Fibroblast of lung (primary cell): ENCODE measurements at regions not wholly inside any gene's neighbourhood (a gene's known extent, or its start where the extent isn't known, plus 50 kb on each side); places are given as distances from the start of the nearest gene placed in this dataset.

Source experiments
- DNase-seq, 2 donors: peaks; one replicate each; pipeline versions ENCODE4 v3.0.0 to v3.0.0-alpha.2; 2010; ENCODE audit warnings: low read depth in 2 of 2
- H2AFZ ChIP-seq: 2 replicates; pipeline ENCODE4 v1.5.1; 2012; ENCODE audit warnings: low read length, control low read depth, inconsistent platforms
- H3K27ac ChIP-seq: 2 replicates; pipeline ENCODE4 v1.5.1; 2011; ENCODE audit warnings: low read length, control low read depth; ENCODE audit not compliant: insufficient read depth
- H3K27me3 ChIP-seq: 2 replicates; pipeline ENCODE4 v1.5.1; 2011; ENCODE audit warnings: mild to moderate bottlenecking, low read length; ENCODE audit not compliant: control insufficient read depth, insufficient read depth
- H3K36me3 ChIP-seq: 2 replicates; pipeline ENCODE4 v1.5.1; 2011; ENCODE audit warnings: low read length; ENCODE audit not compliant: control insufficient read depth, insufficient read depth
- H3K4me1 ChIP-seq: 2 replicates; pipeline ENCODE4 v1.5.1; 2011; ENCODE audit warnings: low read length; ENCODE audit not compliant: control insufficient read depth, insufficient read depth; ENCODE audit errors: extremely low read depth
- H3K4me2 ChIP-seq: 2 replicates; pipeline ENCODE4 v1.5.1; 2011; ENCODE audit warnings: low read length, control low read depth; ENCODE audit not compliant: insufficient read depth; ENCODE audit errors: extremely low read depth
- H3K4me3 ChIP-seq, 4 experiments: fragments of 200-600 bp in 1 of 4; sonication (generic) in 1 of 4; replicated peaks in 1 of 4; 2 replicates each; pipeline ENCODE4 v1.5.1; 2011 to 2016; ENCODE audit warnings: low read length in 4 of 4, low read depth in 3 of 4, mild to moderate bottlenecking in 3 of 4, control low read depth in 2 of 4, inconsistent platforms in 1 of 4, mixed read lengths in 1 of 4; ENCODE audit not compliant: insufficient read depth in 1 of 4; ENCODE audit errors: control extremely low read depth in 1 of 4
- H3K79me2 ChIP-seq: 2 replicates; pipeline ENCODE4 v1.5.1; 2012; ENCODE audit warnings: mild to moderate bottlenecking, low read length, inconsistent platforms; ENCODE audit not compliant: control insufficient read depth, insufficient read depth
- H3K9ac ChIP-seq: 2 replicates; pipeline ENCODE4 v1.5.1; 2011; ENCODE audit warnings: mild to moderate bottlenecking, low read length, control low read depth; ENCODE audit not compliant: insufficient read depth
- H3K9me3 ChIP-seq: 2 replicates; pipeline ENCODE4 v1.5.1; 2012; ENCODE audit warnings: low read depth, low read length; ENCODE audit not compliant: control insufficient read depth, insufficient read depth
- H4K20me1 ChIP-seq: 2 replicates; pipeline ENCODE4 v1.5.1; 2011; ENCODE audit warnings: low read length; ENCODE audit not compliant: control insufficient read depth, insufficient read depth; ENCODE audit errors: extremely low read depth
- CTCF ChIP-seq, 2 donors: IDR thresholded peaks in 1 of 2; conservative IDR thresholded peaks in 1 of 2; 1 replicate in 1 of 2; 2 replicates in 1 of 2; pipeline ENCODE4 v1.5.1; 2011 to 2012; ENCODE audit warnings: low read length in 2 of 2, control low read depth in 1 of 2, inconsistent platforms in 1 of 2, low read depth in 1 of 2, mild to moderate bottlenecking in 1 of 2
- EZH2 ChIP-seq: IDR thresholded peaks from 2 replicates; pipeline ENCODE4 v1.5.1; 2012; ENCODE audit warnings: low read length, control low read depth, mild to moderate bottlenecking; ENCODE audit errors: missing control alignments

DNA sequence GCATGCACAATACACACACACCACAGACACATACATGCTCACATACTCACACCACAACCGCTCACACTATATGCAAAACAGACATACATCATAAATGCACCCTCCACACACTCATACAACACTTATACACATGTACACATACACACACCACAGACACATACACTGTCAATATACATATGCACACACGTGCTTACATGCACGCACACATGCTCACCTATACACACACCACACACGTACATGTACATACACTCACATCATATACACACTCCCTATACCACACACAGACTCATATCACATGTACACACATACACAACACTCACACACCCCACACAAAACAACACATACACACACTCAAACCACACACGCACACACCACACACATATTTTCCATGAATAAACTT is 885.3 kb downstream of the TBC1D22A start:
- Histone ChIP-seq H3K9me3 (peaks cover 4% of the 10 kb centered on the region), H3K79me2 (no peaks in the 10 kb centered on the region), H3K4me2 (no peak overlapping the region), H3K36me3 (no peaks in the 10 kb centered on the region), H3K27ac (no peak overlapping the region), H2AFZ (no peak overlapping the region), H3K4me3 (no peak overlapping the region), H3K27me3 (no peaks in the 10 kb centered on the region), H3K9ac (no peak overlapping the region), H4K20me1 (no peaks in the 10 kb centered on the region), H3K4me1 (no peaks in the 10 kb centered on the region)
- no peak for TF ChIP-seq CTCF (conservative IDR thresholded peaks at IDR 0.05 in 1 of 2, IDR thresholded peaks at IDR 0.05 in 1 of 2; ENCODE audit: low read depth in 1 of 2, low read length in 2 of 2)
- no peak for TF ChIP-seq EZH2
- no peak for DNase-seq

GRCh38 chr22:47647181-47647580 is 884.7 kb downstream of the TBC1D22A start:
- H3K27me3 ChIP-seq, result no peaks in the 10 kb centered on the region
- no peaks in the 10 kb centered on the region for H3K4me1 ChIP-seq
- H3K79me2 ChIP-seq, result no peaks in the 10 kb centered on the region
- no peak overlapping the region for H3K9ac ChIP-seq
- no peak for DNase-seq
- H3K4me2 ChIP-seq, result no peak overlapping the region
- no peaks in the 10 kb centered on the region for H4K20me1 ChIP-seq
- TF ChIP-seq CTCF (conservative IDR thresholded peaks at IDR 0.05 in 1 of 2, IDR thresholded peaks at IDR 0.05 in 1 of 2; ENCODE audit: low read depth in 1 of 2, low read length in 2 of 2) (no peak), EZH2 (no peak)
- no peaks in the 10 kb centered on the region for H3K36me3 ChIP-seq
- H2AFZ ChIP-seq, result no peak overlapping the region
- H3K4me3 ChIP-seq, result no peak overlapping the region
- no peak overlapping the region for H3K27ac ChIP-seq
- peaks cover 4% of the 10 kb centered on the region for H3K9me3 ChIP-seq

GRCh38 chr22:47645923-47646322 is 883.5 kb downstream of the TBC1D22A start:
- no peak overlapping the region for H3K27ac ChIP-seq

More at GRCh38 chr22:47645923-47646322, 883.5 kb downstream of the TBC1D22A start:
- Histone ChIP-seq H2AFZ (no peak overlapping the region), H3K36me3 (no peaks in the 10 kb centered on the region), H3K4me3 (no peak overlapping the region), H4K20me1 (no peaks in the 10 kb centered on the region), H3K4me2 (no peak overlapping the region), H3K4me1 (no peaks in the 10 kb centered on the region), H3K9me3 (peaks cover 4% of the 10 kb centered on the region), H3K9ac (no peak overlapping the region), H3K79me2 (no peaks in the 10 kb centered on the region), H3K27me3 (no peaks in the 10 kb centered on the region)
- TF ChIP-seq CTCF (conservative IDR thresholded peaks at IDR 0.05 in 1 of 2, IDR thresholded peaks at IDR 0.05 in 1 of 2; ENCODE audit: low read depth in 1 of 2, low read length in 2 of 2), result no peak
- TF ChIP-seq EZH2, result no peak
- no peak for DNase-seq
